ENCODE measurements at regions not wholly inside any gene's neighbourhood (a gene's known extent, or its start where the extent isn't known, plus 50 kb on each side); places are given as distances from the start of the nearest gene placed in this dataset.

DNA sequence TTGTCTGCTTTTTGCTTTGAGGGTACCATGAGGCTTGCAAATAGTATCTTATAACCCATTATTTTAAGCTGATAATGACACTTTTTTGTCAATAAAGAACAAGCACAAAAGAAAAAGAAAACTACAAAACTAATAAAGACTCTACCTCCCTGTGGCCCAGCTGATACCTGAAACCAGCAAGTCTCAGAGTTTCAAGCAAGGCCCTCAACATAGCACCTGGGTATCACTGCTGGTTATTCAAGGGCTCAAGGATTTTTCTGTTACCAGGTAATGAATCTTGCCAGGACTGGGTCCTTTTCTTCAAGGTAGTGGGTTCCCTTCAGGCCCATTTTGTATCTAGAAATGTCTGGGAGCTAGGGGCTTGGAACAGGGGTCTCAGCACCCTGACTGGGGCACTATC, 281.6 kb upstream of the C11orf87 start:
- TF ChIP-seq, protein P1, sequence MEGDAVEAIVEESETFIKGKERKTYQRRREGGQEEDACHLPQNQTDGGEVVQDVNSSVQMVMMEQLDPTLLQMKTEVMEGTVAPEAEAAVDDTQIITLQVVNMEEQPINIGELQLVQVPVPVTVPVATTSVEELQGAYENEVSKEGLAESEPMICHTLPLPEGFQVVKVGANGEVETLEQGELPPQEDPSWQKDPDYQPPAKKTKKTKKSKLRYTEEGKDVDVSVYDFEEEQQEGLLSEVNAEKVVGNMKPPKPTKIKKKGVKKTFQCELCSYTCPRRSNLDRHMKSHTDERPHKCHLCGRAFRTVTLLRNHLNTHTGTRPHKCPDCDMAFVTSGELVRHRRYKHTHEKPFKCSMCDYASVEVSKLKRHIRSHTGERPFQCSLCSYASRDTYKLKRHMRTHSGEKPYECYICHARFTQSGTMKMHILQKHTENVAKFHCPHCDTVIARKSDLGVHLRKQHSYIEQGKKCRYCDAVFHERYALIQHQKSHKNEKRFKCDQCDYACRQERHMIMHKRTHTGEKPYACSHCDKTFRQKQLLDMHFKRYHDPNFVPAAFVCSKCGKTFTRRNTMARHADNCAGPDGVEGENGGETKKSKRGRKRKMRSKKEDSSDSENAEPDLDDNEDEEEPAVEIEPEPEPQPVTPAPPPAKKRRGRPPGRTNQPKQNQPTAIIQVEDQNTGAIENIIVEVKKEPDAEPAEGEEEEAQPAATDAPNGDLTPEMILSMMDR (IDR thresholded peaks at IDR 0.05) = no peak
- TF ChIP-seq POLR2A (IDR thresholded peaks at IDR 0.05) = no peak

Data from esophagus squamous epithelium (tissue), 4 donors.